ENCODE measurements at regions not wholly inside any gene's neighbourhood (a gene's known extent, or its start where the extent isn't known, plus 50 kb on each side); places are given as distances from the start of the nearest gene placed in this dataset.
"Not testable (repeated sequence)": the region's sequence is repeated elsewhere in the genome, so short reads cannot be mapped to it uniquely, and the experiment has no call there.

- H3K4me3 ChIP-seq = no peak overlapping the region
- ChIA-PET POLR2A (ENCODE audit: unreplicated experiment) (no interaction called here), CTCF (no interaction called here)
- H3K27ac ChIP-seq = no peak overlapping the region
- H3K4me1 ChIP-seq (replicated peaks; ENCODE audit: insufficient read depth) = no peaks in the 10 kb centered on the region
- intact Hi-C loops (cut with micrococcal nuclease; ENCODE audit: unreplicated experiment) = no loop called here
- no peaks in the 10 kb centered on the region for H3K9me3 ChIP-seq (ENCODE audit: insufficient read depth, low read depth)
- no peaks in the 10 kb centered on the region for H3K36me3 ChIP-seq (ENCODE audit: low read depth)
- H3K79me2 ChIP-seq (ENCODE audit: low read depth) = no peaks in the 10 kb centered on the region
- peak overlapping the region; percentile 23; the same call in 1 of the 2 replicates for H2AFZ ChIP-seq
- no peak for TF ChIP-seq EZH2 (IDR thresholded peaks at IDR 0.05; ENCODE audit: low read depth)
- TF ChIP-seq, protein P1, sequence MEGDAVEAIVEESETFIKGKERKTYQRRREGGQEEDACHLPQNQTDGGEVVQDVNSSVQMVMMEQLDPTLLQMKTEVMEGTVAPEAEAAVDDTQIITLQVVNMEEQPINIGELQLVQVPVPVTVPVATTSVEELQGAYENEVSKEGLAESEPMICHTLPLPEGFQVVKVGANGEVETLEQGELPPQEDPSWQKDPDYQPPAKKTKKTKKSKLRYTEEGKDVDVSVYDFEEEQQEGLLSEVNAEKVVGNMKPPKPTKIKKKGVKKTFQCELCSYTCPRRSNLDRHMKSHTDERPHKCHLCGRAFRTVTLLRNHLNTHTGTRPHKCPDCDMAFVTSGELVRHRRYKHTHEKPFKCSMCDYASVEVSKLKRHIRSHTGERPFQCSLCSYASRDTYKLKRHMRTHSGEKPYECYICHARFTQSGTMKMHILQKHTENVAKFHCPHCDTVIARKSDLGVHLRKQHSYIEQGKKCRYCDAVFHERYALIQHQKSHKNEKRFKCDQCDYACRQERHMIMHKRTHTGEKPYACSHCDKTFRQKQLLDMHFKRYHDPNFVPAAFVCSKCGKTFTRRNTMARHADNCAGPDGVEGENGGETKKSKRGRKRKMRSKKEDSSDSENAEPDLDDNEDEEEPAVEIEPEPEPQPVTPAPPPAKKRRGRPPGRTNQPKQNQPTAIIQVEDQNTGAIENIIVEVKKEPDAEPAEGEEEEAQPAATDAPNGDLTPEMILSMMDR (conservative IDR thresholded peaks at IDR 0.05) = no peak
- no peak overlapping the region for H3K4me2 ChIP-seq
- DNase-seq = no peak
- no peaks in the 10 kb centered on the region for H4K20me1 ChIP-seq (ENCODE audit: insufficient read depth)
- H3K27me3 ChIP-seq (ENCODE audit: insufficient read depth, low read depth) = no peaks in the 10 kb centered on the region
- BruUV-seq (replicated peaks) = no TSS peak
- H3F3A ChIP-seq (ENCODE audit: insufficient read depth, low read depth) = no peaks in the 10 kb centered on the region
- H3K9me2 ChIP-seq (ENCODE audit: insufficient read depth) = no peaks in the 10 kb centered on the region
These were observed 250.8 kb upstream of the SOX9 start for GRCh38 chr17:71869841-71870545.

DNA sequence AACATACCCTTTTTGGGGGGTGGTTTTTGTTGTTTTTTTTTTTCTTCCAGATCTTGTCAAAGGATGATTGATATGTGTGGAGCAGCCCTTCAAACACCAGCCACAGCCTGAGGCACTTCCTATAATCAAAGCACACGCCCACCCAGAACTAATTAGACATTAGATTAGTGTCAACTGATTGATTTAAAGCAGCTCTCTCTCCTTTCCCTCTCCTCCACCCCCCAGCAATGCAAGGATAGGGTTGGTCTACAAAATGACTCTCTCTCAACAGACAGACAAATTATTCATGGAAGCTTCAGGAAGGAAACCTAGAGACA lies 250.3 kb upstream of the SOX9 start:
- Histone ChIP-seq H3K4me2 (no peak overlapping the region), H2AFZ (no peak overlapping the region), H3K79me2 (ENCODE audit: low read depth) (no peaks in the 10 kb centered on the region), H3K4me3 (no peak overlapping the region), H3F3A (ENCODE audit: insufficient read depth, low read depth) (no peaks in the 10 kb centered on the region), H3K36me3 (ENCODE audit: low read depth) (no peaks in the 10 kb centered on the region), H3K9me3 (ENCODE audit: insufficient read depth, low read depth) (no peaks in the 10 kb centered on the region), H3K9me2 (ENCODE audit: insufficient read depth) (no peaks in the 10 kb centered on the region), H4K20me1 (ENCODE audit: insufficient read depth) (no peaks in the 10 kb centered on the region), H3K27ac (no peak overlapping the region), H3K27me3 (ENCODE audit: insufficient read depth, low read depth) (no peaks in the 10 kb centered on the region), H3K4me1 (replicated peaks; ENCODE audit: insufficient read depth) (no peaks in the 10 kb centered on the region)
- intact Hi-C loops (cut with micrococcal nuclease; ENCODE audit: unreplicated experiment) = no loop called here
- ChIA-PET POLR2A (ENCODE audit: unreplicated experiment) (no interaction called here), CTCF (no interaction called here)
- TF ChIP-seq EZH2 (IDR thresholded peaks at IDR 0.05; ENCODE audit: low read depth) = no peak
- TF ChIP-seq, protein P1 (conservative IDR thresholded peaks at IDR 0.05) = no peak
- no peak for DNase-seq
- no TSS peak for BruUV-seq (replicated peaks)

- intact Hi-C loops (cut with micrococcal nuclease; ENCODE audit: unreplicated experiment) = no loop called here
- Histone ChIP-seq H3K79me2 (ENCODE audit: low read depth) (no peaks in the 10 kb centered on the region), H3K4me3 (no peak overlapping the region), H3K4me1 (replicated peaks; ENCODE audit: insufficient read depth) (no peaks in the 10 kb centered on the region), H4K20me1 (ENCODE audit: insufficient read depth) (no peaks in the 10 kb centered on the region), H3K27ac (no peak overlapping the region), H3F3A (ENCODE audit: insufficient read depth, low read depth) (no peaks in the 10 kb centered on the region), H3K4me2 (no peak overlapping the region), H2AFZ (no peak overlapping the region), H3K9me2 (ENCODE audit: insufficient read depth) (no peaks in the 10 kb centered on the region), H3K27me3 (ENCODE audit: insufficient read depth, low read depth) (no peaks in the 10 kb centered on the region), H3K9me3 (ENCODE audit: insufficient read depth, low read depth) (no peaks in the 10 kb centered on the region), H3K36me3 (ENCODE audit: low read depth) (no peaks in the 10 kb centered on the region)
- CTCF ChIA-PET = no interaction called here
- no peak for TF ChIP-seq EZH2 (IDR thresholded peaks at IDR 0.05; ENCODE audit: low read depth)
- TF ChIP-seq, protein P1 (conservative IDR thresholded peaks at IDR 0.05) = no peak
- POLR2A ChIA-PET (ENCODE audit: unreplicated experiment) = no interaction called here
- DNase-seq = no peak
- no TSS peak for BruUV-seq (replicated peaks)
These were observed 247.9 kb upstream of the SOX9 start for GRCh38 chr17:71872843-71873485.

DNA sequence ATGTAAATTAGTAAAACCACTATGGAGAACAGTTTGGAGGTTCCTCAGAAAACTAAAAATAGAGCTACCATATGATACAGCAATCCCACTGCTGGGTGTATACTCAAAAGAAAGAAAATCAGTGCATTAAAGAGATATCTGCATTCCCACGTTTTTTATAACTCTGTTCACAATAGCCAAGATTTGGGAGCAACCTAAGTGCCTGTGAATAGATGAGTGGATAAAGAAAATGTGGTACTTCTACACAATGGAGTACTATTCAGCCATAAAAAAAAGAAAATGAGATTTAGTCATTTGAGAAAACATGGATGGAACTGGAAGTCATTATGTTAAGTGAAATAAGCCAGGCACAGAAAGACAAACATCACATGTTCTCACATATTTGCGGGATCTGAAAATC lies 246.0 kb upstream of the SOX9 start:
- BruUV-seq (replicated peaks); H3K9me2 ChIP-seq (ENCODE audit: insufficient read depth); DNase-seq; POLR2A ChIA-PET (ENCODE audit: unreplicated experiment); H3K27me3 ChIP-seq (ENCODE audit: insufficient read depth, low read depth); H3K4me3 ChIP-seq; H3F3A ChIP-seq (ENCODE audit: insufficient read depth, low read depth); H3K4me1 ChIP-seq (replicated peaks; ENCODE audit: insufficient read depth); H2AFZ ChIP-seq; H3K9me3 ChIP-seq (ENCODE audit: insufficient read depth, low read depth); H3K36me3 ChIP-seq (ENCODE audit: low read depth); H3K27ac ChIP-seq; intact Hi-C loops (cut with micrococcal nuclease; ENCODE audit: unreplicated experiment); CTCF ChIA-PET; H3K4me2 ChIP-seq; H4K20me1 ChIP-seq (ENCODE audit: insufficient read depth); H3K79me2 ChIP-seq (ENCODE audit: low read depth): not testable (repeated sequence)

All from PC-9 (cell line).